Transverse colon (tissue), 4 donors: ENCODE measurements at regions not wholly inside any gene's neighbourhood (a gene's known extent, or its start where the extent isn't known, plus 50 kb on each side); places are given as distances from the start of the nearest gene placed in this dataset.

Experiments used
- DNase-seq: peaks from one replicate; pipeline ENCODE4 v3.0.0-alpha.2; 2019
- H3K27ac ChIP-seq, 4 donors: fragments of 200-600 bp; sonication (generic); 2 replicates each; pipeline ENCODE4 v1.5.1; 2016 to 2018; ENCODE audit warnings: inconsistent platforms in 4 of 4
- H3K27me3 ChIP-seq: fragments of 200-600 bp; sonication (generic); 2 replicates; pipeline ENCODE4 v1.5.1; 2017; ENCODE audit warnings: inconsistent platforms
- H3K36me3 ChIP-seq, 4 donors: fragments of 200-600 bp; sonication (generic); 2 replicates each; pipeline ENCODE4 v1.5.1; 2017 to 2019; ENCODE audit warnings: inconsistent platforms in 4 of 4
- H3K4me1 ChIP-seq, 4 donors: fragments of 200-600 bp; sonication (generic); 2 replicates each; pipeline ENCODE4 v1.5.1; 2017 to 2020; ENCODE audit warnings: inconsistent platforms in 4 of 4
- H3K4me3 ChIP-seq, 4 donors: fragments of 200-600 bp; sonication (generic); 1 replicate in 1 of 4; 2 replicates in 3 of 4; pipeline versions ENCODE4 v1.5.1 to v1.6.1; 2017 to 2019; ENCODE audit warnings: inconsistent platforms in 4 of 4
- H3K9me3 ChIP-seq, 2 donors: fragments of 200-600 bp; sonication (generic); 2 replicates each; pipeline ENCODE4 v1.5.1; 2017 to 2019; ENCODE audit warnings: inconsistent platforms in 2 of 2
- EP300 ChIP-seq: sonication (generic); formaldehyde crosslinking; IDR thresholded peaks from one replicate; pipeline ENCODE4 v1.6.1; 2017; ENCODE audit warnings: antibody characterized with exemption, low read depth
- POLR2A ChIP-seq: fragments of 450-650 bp; IDR thresholded peaks from one replicate; pipeline ENCODE4 v1.6.1; 2016; ENCODE audit warnings: antibody characterized with exemption, mild to moderate bottlenecking, moderate library complexity
- POLR2AphosphoS5 ChIP-seq, 3 donors: sonication (generic); formaldehyde crosslinking; IDR thresholded peaks; one replicate each; pipeline ENCODE4 v1.6.1; 2016; ENCODE audit warnings: antibody characterized with exemption in 3 of 3
- WGBS, 2 donors: methylation state at CpG; one replicate each; pipeline ENCODE4 v1.1.5; 2018; ENCODE audit warnings: low coverage in 1 of 2; 5-methylcytosine and 5-hydroxymethylcytosine counted together
- in situ Hi-C, 4 donors: fragments of 200-750 bp; cut with MboI; loops; one replicate each; pipeline versions ENCODE4 v1.15.0 to v1.15.1; 2017; ENCODE audit warnings: low sequenced_read_pairs in 3 of 4, low pct_ligation_motif_present in 1 of 4, low pct_unique_long_range_greater_than_20kb in 1 of 4
- intact Hi-C: fragments of 100-400 bp; cut with DNase I; formaldehyde crosslinking; loops from one replicate; pipeline ENCODE4 v1.15.1; 2023; ENCODE audit warnings: low total_unique reads
- TF ChIP-seq, protein P1 (sequence below), 5 experiments: fragments of 200-600 bp in 3 of 5; fragments of 450-650 bp in 2 of 5; sonication (generic) in 3 of 5; IDR thresholded peaks; 1 replicate in 2 of 5; 2 replicates in 3 of 5; pipeline ENCODE4 v1.5.1; 2016 to 2017; ENCODE audit warnings: antibody characterized with exemption in 5 of 5, inconsistent platforms in 3 of 5, mild to moderate bottlenecking in 2 of 5, moderate library complexity in 1 of 5

DNA sequence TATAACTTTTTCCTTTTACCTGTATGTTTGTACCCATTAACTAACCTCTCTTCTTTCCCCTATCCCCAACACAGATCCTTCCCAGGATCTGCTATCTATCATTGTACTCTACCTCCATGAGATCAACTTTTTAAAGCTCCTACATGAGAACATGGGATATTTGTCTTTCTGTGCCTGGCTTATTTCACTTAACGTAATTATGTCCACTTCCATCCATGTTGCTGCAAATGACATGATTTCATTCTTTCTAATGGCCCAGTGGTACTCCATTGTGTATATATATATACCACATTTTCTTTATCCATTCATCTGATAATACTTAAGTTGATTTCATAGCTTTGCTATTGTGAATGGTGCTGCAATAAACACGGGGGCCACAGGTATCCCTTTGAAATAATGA, 135.9 kb upstream of the THUMPD2 start:
- intact Hi-C loops (loop anchor here (10.0 kb wide), 1 partner anchor 1780 kb away; no protein-coding TSS in a partner anchor), in situ Hi-C loops (loop anchor here in 3 of 4 donors (10.0 to 25.0 kb wide), 4 partner anchors 640 to 1872 kb away; no protein-coding TSS in a partner anchor)
- Histone ChIP-seq H3K4me3 (no peak overlapping the region), H3K4me1 (no peaks in the 10 kb centered on the region), H3K36me3 (no peaks in the 10 kb centered on the region), H3K27ac (no peak overlapping the region), H3K27me3 (peaks cover under 1% of the 10 kb centered on the region), H3K9me3 (no peaks in the 10 kb centered on the region)
- no peak for DNase-seq
- no peak for TF ChIP-seq EP300
- TF ChIP-seq POLR2AphosphoS5 (IDR thresholded peaks at IDR 0.05), result no peak
- TF ChIP-seq POLR2A, result no peak
- WGBS, 2 donors, result 71 to 79% methylated on average over 2 of the region's 2 CpGs

DNA sequence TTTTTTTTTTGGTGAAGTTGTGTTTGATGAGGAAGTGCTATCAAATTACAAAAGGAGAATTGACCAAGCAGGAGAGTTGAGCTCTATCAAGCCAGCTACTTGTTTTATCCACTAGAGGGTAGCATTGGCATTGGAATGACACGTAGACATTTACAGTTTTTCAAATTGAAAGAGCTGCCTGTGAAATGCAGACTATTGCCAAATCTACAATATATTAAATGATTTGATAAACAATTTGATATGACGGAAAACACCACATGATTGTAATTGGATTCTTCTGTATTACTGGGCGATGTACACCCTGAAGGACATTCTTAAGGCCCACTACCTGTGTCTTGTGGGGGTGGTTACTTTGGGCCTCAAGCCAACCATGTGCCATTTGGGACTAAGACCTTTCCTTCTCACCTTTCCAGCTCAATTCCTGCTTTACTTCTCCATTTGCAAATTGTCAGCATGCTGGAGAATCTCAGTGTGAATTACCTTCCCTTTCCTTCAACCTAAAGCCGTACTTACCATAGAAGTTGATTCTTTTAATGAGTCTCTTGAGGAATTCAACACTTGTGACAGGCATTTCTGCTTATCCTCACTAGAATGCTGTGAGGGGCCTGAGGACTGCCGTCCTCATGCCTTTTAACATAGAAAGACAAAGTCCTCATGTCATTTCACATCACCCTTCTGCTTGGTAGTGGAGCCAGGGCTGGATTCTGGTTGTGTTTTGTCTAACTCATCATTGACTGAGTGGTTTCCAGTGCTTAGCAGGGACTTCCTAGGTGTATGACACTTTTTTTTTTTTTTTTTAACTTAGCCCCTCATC, 134.8 kb upstream of the THUMPD2 start:
- intact Hi-C loops, result loop anchor here (10.0 kb wide), 1 partner anchor 1781 kb away; no protein-coding TSS in a partner anchor
- Histone ChIP-seq H3K36me3 (no peaks in the 10 kb centered on the region), H3K9me3 (no peaks in the 10 kb centered on the region), H3K4me1 (no peaks in the 10 kb centered on the region), H3K4me3 (no peak overlapping the region), H3K27me3 (peaks cover 5% of the 10 kb centered on the region), H3K27ac (peak overlapping the region in 1 of 4 donors; percentile 20)
- no peak for DNase-seq
- TF ChIP-seq, protein P1, sequence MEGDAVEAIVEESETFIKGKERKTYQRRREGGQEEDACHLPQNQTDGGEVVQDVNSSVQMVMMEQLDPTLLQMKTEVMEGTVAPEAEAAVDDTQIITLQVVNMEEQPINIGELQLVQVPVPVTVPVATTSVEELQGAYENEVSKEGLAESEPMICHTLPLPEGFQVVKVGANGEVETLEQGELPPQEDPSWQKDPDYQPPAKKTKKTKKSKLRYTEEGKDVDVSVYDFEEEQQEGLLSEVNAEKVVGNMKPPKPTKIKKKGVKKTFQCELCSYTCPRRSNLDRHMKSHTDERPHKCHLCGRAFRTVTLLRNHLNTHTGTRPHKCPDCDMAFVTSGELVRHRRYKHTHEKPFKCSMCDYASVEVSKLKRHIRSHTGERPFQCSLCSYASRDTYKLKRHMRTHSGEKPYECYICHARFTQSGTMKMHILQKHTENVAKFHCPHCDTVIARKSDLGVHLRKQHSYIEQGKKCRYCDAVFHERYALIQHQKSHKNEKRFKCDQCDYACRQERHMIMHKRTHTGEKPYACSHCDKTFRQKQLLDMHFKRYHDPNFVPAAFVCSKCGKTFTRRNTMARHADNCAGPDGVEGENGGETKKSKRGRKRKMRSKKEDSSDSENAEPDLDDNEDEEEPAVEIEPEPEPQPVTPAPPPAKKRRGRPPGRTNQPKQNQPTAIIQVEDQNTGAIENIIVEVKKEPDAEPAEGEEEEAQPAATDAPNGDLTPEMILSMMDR (IDR thresholded peaks at IDR 0.05), result peak; percentile 68 to 80 (median 75)
- TF ChIP-seq POLR2A (no peak), EP300 (no peak), POLR2AphosphoS5 (IDR thresholded peaks at IDR 0.05) (no peak)
- 22 to 35% methylated on average over 5 of the region's 5 CpGs for WGBS, 2 donors
- in situ Hi-C loops, result loop anchor here in 3 of 4 donors (10.0 to 25.0 kb wide), 4 partner anchors 641 to 1873 kb away; no protein-coding TSS in a partner anchor

DNA sequence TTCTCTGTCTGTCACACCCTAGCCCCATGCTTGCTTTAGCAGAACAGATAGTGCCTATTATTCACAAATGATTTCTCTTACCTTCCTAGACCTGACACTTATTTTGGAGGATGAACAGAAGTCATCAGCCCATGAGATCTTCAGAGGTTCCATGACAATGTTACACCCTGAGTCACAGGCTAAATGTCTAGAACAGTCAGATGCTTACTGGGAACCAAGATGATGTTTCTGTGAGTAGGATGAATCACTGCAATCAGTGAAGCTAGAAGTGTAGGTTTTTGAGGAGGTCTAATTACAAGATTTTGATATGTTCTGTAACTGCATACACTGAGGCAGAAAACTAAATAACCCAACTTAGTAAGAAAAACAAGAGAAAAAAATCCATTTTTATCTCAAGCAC, 123.0 kb upstream of the THUMPD2 start:
- H3K4me3 ChIP-seq, result no peak overlapping the region
- TF ChIP-seq, protein P1 (IDR thresholded peaks at IDR 0.05), result no peak
- no peak overlapping the region for H3K27ac ChIP-seq
- no peaks in the 10 kb centered on the region for H3K9me3 ChIP-seq
- in situ Hi-C loops (loop anchor here (10.0 to 25.0 kb wide), 4 partner anchors 653 to 1885 kb away; no protein-coding TSS in a partner anchor), intact Hi-C loops (no loop called here)
- H3K27me3 ChIP-seq, result no peaks in the 10 kb centered on the region
- H3K36me3 ChIP-seq, result no peaks in the 10 kb centered on the region
- no peak for DNase-seq
- H3K4me1 ChIP-seq, result no peaks in the 10 kb centered on the region

DNA sequence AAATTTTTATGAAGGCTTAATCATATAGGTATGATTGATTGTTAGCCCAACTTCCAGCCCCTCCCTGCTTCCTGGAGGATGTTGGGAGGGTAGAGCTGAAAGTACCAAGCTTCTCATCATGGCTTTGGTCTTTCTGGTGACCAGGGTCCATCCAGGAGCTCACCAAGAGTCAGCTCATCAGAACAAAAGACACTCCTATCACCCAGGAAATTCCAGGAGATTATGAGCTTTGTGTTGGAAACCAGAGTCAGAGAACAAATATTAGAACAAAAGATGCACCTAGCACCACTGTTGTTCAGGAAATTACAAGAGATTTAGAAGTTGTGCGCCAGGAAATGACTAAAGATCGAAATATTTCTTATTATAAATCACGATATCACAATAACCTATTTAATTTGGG, 119.9 kb upstream of the THUMPD2 start:
- H3K4me1 ChIP-seq, result no peaks in the 10 kb centered on the region
- no peak overlapping the region for H3K4me3 ChIP-seq
- H3K27ac ChIP-seq, result no peak overlapping the region
- H3K36me3 ChIP-seq, result no peaks in the 10 kb centered on the region
- intact Hi-C loops, result no loop called here
- WGBS, 2 donors, result 76 to 90% methylated on average over 2 to 3 of the region's 3 CpGs
- no peak for TF ChIP-seq POLR2AphosphoS5 (IDR thresholded peaks at IDR 0.05)
- TF ChIP-seq POLR2A, result no peak
- TF ChIP-seq, protein P1 (IDR thresholded peaks at IDR 0.05), result no peak
- no peak for TF ChIP-seq EP300
- no peaks in the 10 kb centered on the region for H3K9me3 ChIP-seq
- in situ Hi-C loops, result no loop called here
- no peak for DNase-seq
- no peaks in the 10 kb centered on the region for H3K27me3 ChIP-seq
